GM21360 (cell line): ENCODE measurements at regions not wholly inside any gene's neighbourhood (a gene's known extent, or its start where the extent isn't known, plus 50 kb on each side); places are given as distances from the start of the nearest gene placed in this dataset.
"Not testable (repeated sequence)": the region's sequence is repeated elsewhere in the genome, so short reads cannot be mapped to it uniquely, and the experiment has no call there.

Experiments
- ATAC-seq: cut with Tn5 transposase; IDR thresholded peaks from one replicate; pipeline ENCODE4 v1.9.1; 2021; ENCODE audit warnings: mild to moderate bottlenecking, moderate library complexity; ENCODE audit not compliant: unreplicated experiment

- no peak for ATAC-seq
Measured at GRCh38 chr12:124214574-124214973, 80.3 kb upstream of the RFLNA start.

- ATAC-seq, result no peak
Measured at GRCh38 chr12:124216966-124217365, 77.9 kb upstream of the RFLNA start.

DNA sequence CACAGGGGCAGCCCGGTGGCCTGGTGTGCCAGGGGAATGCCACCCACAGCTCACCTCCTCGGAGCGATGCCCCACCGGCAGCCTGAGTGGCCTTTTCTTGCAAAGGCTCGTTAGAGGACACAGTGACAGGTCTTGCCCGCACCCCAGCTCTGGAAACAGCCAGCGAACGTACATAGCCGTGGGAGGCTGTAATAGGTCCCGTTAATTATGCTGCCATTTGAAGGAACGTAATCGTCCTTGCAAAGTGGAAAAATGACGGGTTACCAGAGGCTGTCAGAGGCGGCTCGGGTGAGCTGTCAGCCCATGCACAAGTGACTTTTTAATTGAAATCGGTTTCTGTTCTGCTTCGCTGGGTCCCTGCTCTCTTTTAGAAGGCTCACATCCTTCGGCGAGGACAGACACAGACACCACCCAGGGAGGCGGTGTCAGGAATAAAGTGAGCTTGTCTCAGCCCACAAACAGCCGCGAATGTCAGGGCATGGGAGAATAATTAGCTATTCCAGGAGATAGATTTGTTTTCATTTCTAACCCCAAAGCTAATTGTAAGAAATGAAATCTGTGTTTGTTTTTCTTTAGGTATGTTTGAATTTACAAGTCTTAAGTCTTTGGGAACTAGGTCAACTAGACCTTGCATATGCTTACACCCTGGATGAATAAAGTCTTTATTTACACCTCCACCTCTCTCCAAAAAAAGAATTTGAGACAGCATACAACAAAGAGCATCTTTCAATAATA is 77.2 kb upstream of the RFLNA start:
- ATAC-seq, result no peak

GRCh38 chr12:124218243-124218560 is 76.7 kb upstream of the RFLNA start:
- ATAC-seq, result no peak

DNA sequence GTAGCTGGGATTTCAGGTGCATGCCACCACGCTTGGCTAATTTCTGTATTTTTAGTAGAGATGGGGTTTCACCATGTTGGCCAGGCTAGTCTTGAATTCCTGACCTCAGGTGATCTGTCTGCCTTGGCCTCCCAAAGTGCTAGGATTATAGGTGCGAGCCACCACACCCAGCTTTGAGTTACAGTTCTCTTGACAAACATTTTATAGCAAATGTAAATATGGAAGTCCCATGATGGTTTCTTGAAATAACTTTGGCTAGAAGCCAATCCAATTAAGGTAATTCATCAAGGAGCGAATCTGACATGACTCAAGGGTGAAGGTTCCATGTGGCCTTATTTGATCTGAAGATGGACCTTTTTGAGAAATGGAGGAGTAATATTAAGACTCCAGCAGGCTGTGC is 76.2 kb upstream of the RFLNA start:
- ATAC-seq, result not testable (repeated sequence)

DNA sequence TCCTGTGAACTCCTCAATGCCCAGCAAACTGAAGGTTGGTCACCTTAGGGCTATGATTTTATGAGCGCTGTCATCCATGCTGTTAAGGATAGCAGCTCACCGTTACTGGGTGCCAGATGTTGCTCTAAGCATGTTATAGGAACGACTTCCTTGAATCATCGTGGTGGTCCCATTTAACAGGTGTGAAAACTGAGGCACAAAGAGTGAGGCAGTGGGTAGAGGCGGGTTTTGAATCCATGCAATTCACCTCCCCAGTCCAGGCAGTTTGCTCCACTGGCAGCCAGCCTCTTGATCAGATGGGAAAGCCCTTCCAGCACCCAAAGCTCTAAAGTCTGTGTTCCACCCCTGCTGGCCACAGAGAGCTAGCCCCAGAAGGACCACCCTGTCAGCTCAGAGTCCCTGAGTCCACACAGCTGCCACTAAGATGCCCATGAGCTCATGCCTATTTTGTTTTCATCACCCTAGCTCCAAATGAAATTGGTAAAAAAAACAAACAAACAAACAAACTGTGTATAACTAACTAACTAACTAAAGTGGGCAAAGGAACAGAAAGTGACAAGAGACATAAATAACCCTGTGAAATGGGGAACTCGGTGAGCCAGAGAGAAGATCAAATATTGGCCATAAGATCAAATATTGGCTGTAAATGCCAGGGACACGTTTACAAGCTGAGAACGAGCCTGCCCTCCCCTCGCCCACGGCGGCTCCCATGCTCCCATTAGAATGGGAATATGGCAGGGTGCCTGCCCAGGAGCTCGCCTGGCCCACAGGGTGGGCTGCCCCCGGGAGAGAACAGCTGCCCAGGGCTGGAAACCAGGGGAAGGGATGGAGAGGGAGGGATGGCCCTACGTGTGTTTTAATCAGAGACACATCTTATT is 72.3 kb upstream of the RFLNA start:
- ATAC-seq, result no peak

GRCh38 chr12:124223733-124224138 is 71.2 kb upstream of the RFLNA start:
- ATAC-seq, result not testable (repeated sequence)

GRCh38 chr12:124224535-124225110 is 70.3 kb upstream of the RFLNA start:
- ATAC-seq, result no peak

DNA sequence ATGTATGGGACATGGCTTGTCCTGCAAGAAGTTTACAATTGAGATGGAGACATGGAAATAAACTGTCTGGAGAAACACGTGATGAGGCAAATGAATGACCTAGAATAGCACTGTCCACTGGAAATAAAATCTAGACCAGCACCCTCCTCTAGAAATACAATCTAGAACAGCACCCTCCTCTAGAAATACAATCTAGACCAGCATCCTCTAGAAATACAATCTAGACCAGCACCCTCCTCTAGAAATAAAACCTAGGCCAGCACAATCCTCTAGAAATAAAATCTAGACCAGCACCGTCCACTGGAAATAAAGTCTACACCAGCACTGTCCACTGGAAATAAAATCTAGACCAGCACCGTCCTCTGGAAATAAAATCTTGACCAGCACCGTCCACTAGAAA is 69.2 kb upstream of the RFLNA start:
- ATAC-seq, result no peak

GRCh38 chr12:124227951-124228711 is 66.8 kb upstream of the RFLNA start:
- ATAC-seq, result no peak

DNA sequence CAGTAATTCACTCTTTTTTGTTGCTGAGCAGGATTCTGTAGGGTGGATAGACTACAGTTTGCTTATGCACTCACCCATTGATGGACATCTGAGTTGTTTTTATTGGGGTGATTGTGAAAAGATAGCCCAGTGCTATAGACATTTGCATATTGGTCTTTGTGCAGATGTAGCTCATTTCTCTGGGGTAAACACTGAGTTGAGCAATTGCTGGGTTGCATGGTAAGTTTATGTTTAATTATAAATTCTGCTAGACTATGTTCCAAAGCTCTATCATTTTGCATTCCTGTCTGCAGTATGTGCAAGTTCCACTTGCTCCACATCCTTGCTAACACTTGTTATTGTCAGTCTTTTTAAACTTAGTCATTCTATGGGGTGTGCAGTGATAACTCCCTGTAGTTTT is 65.4 kb upstream of the RFLNA start:
- ATAC-seq, result no peak

GRCh38 chr12:124230117-124230757 is 64.7 kb upstream of the RFLNA start:
- ATAC-seq, result no peak

GRCh38 chr12:124230789-124231188 is 64.1 kb upstream of the RFLNA start:
- no peak for ATAC-seq

DNA sequence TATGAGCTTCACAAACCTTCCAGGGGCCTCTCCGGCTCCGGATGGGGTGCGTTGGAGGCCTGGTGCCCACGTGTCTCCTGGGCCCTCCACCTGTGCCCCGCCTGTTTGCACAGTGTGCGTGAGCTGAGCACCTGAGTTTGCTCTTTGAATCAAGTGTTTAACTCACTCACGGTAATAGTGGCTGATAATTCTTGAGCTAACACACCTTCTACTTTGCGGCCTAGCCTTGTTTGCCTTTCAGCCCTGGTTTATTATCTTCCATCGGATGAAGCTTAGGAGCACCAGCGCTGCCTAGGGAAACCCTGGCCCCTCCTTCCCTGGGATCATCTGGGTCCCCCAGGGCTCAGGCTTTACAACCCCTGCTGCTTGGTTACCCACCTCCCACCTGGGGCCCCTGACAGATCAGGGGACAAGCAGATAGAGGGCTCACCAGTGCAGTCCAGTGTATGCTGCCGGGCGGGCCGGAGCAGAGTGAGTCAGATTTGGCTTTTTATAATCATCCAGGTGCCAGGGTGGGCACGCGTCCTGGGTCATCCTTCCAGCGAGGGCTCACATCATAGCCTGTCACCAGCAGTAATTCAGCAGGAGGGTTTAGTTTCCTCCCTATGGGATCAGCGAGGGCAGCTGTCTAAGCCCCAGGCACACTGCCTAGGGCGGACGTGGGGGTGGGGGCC is 62.8 kb upstream of the RFLNA start:
- ATAC-seq, result no peak

DNA sequence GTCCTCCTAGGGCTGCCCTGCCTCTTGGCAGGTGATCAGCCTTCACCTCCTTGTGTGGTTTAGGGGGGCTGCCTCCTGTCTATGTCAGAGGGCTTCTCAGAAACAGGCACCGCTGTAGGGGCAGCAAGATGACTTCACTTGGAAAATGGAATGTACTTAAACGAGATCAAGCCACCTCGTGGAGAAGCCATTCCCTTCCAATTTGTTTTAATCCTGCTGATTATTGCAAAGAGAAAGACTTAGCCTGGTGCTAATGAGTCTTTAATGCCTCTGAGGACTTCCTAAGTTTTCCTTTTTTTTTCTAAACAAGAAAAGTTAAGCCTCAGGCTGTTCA is 62.3 kb upstream of the RFLNA start:
- no peak for ATAC-seq

DNA sequence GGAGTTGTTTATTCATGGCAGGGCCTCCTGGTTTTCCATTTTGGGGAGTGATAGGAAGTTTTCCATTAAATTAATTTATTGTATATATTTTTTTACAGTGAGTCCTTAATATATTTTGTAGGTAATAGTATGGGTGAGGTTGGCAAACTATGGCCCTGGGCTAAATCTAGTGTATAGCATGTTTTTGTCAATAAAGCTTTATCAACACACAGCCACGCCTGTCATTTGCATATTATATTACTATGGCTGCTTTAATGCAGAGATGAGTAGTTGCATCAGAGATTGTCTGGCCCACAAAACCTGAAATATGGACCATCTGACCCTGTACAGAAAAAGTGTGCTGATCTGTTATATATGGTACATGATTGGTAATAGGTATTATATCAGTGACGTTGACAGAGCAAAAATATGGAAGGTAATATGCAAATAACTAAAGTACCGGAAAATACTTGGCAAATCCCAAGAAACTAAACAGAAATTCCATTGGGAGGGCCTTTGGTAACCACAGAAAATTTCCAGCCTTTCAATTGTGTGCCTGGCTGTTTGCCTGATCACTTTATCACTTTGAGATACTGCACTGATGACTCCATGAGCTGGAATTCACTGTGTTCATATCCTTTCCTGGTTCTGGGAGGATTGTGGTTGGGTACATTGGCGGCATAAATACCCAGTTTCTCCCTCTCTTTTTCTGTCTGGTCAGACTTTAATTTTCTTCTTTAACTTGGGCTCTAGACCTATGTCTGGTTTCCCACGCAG is 61.7 kb upstream of the RFLNA start:
- no peak for ATAC-seq

DNA sequence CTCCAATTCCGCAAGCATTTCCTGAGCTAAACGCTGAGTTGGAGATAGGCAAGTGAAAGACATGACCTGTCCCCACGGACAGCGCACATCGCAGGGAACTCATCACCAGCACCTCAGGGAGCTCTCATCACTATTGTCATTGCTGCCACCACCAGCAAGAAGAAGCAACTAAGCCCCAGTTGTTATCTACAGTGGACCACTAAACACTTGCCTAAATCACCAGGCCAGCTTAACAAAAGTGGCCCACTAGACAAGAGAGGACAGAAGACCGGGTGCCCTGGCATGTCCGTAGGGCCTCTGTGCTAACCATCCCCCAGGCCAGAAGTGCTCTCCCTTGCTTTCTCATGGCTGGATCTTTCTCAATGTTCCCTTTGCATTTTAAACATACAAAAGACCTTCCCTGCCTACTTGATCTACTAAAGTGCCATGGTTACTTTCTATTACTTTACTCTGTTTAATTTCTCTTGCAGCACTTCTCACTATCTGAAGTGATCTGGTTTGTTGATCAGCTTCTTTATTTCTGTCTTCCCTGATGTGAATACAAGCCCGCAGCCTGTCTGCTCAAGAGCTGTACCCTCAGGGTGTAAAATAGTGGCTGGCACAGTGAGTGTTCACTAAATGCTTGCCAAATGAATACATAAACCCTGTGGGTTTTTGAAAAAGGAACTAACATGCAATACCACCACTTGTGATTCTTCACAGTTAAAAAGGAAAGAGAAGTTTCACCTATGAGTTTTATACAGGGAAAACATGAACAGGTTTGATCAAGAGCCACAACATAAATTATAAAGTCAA is 60.9 kb upstream of the RFLNA start:
- no peak for ATAC-seq

DNA sequence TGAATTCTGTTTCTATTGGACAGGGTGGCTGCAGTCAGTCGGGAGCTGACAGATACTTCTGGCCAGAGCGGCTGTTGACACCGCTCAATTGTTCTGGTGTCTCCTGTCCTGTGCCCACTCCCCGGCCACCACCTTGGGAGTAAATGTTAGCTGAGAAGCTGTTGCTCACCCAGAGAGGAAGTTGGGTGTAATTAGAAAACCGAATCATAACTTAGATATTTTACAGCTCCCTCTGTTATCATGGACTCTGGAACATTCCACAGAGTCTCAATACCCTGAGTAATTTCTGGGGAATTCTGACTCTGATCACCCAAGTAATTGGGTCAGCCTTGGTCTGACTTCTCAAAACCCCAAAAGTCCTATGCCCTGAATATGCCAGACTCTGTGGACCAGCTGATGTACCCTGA is 58.3 kb upstream of the RFLNA start:
- ATAC-seq, result no peak

DNA sequence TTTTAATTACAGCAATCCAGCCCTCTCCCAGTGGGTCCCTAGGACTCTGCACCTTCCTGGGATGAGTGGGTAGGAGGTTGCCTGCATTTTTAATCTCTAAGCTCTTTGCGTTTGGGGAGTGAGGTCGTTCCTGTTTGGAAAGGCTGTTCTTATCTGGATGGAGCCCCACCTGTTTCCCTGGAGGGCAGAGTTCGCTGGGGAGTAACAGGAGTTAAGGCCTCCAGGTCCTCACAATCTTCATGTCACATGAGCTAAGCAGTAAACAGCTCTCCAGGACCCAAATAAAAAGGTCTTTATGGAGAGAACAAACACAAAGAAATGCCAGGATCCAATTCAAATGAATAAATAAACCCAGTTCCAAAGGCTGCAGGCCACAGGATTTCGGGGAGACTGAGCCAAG is 56.0 kb upstream of the RFLNA start:
- ATAC-seq, result no peak
